Peyer's patch (tissue), 4 donors: ENCODE measurements at regions not wholly inside any gene's neighbourhood (a gene's known extent, or its start where the extent isn't known, plus 50 kb on each side); places are given as distances from the start of the nearest gene placed in this dataset.

Experiments
- CTCF ChIP-seq, 6 experiments: fragments of 450-650 bp in 4 of 6; fragments of 200-600 bp in 2 of 6; sonication (generic) in 1 of 6; IDR thresholded peaks; one replicate each; pipeline ENCODE4 v1.5.1; 2017 to 2019; ENCODE audit warnings: antibody characterized with exemption in 6 of 6, mild to moderate bottlenecking in 3 of 6, moderate library complexity in 1 of 6
- POLR2A ChIP-seq, 2 donors: fragments of 450-650 bp; IDR thresholded peaks; one replicate each; pipeline ENCODE4 v1.5.1; 2017; ENCODE audit warnings: antibody characterized with exemption in 2 of 2, mild to moderate bottlenecking in 2 of 2, moderate library complexity in 2 of 2

- no peak for TF ChIP-seq CTCF (IDR thresholded peaks at IDR 0.05)
- TF ChIP-seq POLR2A (IDR thresholded peaks at IDR 0.05), result no peak
Observed at GRCh38 chr10:44593952-44594351, 209.1 kb upstream of the CXCL12 start.
